ENCODE measurements at regions not wholly inside any gene's neighbourhood (a gene's known extent, or its start where the extent isn't known, plus 50 kb on each side); places are given as distances from the start of the nearest gene placed in this dataset.
"Not testable (repeated sequence)": the region's sequence is repeated elsewhere in the genome, so short reads cannot be mapped to it uniquely, and the experiment has no call there.

DNA sequence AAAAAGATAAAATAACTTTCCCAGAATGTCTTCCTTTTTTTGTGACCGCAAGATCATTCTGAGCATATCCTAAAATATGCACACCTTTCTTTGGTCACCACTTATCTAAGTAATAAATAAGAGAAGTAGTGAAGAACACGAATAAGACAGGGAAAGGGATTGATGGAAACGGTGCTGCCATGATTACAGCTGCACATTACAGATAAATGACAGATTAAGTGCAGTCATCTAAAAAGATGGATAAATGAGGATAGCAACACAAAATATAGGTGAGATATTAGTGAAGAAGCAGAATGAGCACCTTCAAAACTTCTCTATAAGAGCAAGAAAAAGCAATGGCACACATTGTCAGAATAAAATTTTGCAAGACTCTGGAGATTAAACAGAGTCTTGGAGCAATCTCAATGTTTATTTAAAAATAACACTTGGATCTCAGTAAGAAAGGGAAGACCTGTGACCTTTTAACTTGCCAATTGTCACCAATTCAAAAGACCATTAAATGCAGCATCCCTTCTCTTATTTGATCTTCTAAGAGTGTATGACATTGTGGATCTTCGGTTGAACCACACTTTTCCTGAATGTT lies 567.1 kb downstream of the KCNJ2 start:
- H3K9me3 ChIP-seq (ENCODE audit: control insufficient read depth in 2 of 2, low read length in 2 of 2) = no peaks in the 10 kb centered on the region
- Mint-ChIP-seq H3K36me3 (no peaks in the 10 kb centered on the region), H3K27me3 (no peaks in the 10 kb centered on the region), H3K4me3 (no peak overlapping the region), H3K4me1 (no peaks in the 10 kb centered on the region), H3K27ac (no peak overlapping the region), H3K9me3 (peaks cover 0 to 20% (median 7%) of the 10 kb centered on the region in 7 donors)
- H3K4me3 ChIP-seq (ENCODE audit: low read depth, low read length) = no peak overlapping the region
- DNase-seq = no peak
- ATAC-seq (ENCODE audit: low read depth in 2 of 2) = no peak
- no peaks in the 10 kb centered on the region for H3K27me3 ChIP-seq (ENCODE audit: control insufficient read depth, insufficient read depth, low read length)
- H3K4me1 ChIP-seq (ENCODE audit: control insufficient read depth, insufficient read depth, low read length, poor library complexity, severe bottlenecking) = no peaks in the 10 kb centered on the region
- no peak overlapping the region for H3K27ac ChIP-seq (ENCODE audit: insufficient read depth, low read length, poor library complexity, severe bottlenecking)
- no peaks in the 10 kb centered on the region for H3K36me3 ChIP-seq (ENCODE audit: control insufficient read depth, insufficient read depth, low read length)

DNA sequence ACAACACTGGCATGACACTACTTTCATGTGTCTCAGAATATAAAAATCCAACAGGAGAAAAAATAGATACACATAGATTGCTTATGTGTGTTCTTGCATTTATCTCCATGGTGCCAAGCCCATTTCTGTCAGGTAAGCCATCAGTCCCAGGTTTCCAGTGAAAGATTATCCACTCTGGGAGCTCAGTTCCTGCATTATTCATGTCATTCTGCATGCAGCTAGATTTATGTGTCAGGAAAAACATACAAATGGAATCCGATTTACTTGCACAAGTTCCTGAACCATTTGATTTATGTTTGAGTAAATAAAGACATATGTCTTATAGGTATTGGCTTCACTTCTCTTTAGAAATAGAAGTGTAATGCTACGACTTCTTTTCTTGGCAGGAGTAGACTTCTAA lies 569.7 kb downstream of the KCNJ2 start:
- H3K4me1 Mint-ChIP-seq = no peaks in the 10 kb centered on the region
- DNase-seq (no peak), ATAC-seq (ENCODE audit: low read depth in 2 of 2) (no peak)
- Histone ChIP-seq H3K4me3 (ENCODE audit: low read depth, low read length) (no peak overlapping the region), H3K9me3 (ENCODE audit: control insufficient read depth in 2 of 2, low read length in 2 of 2) (no peaks in the 10 kb centered on the region), H3K4me1 (ENCODE audit: control insufficient read depth, insufficient read depth, low read length, poor library complexity, severe bottlenecking) (no peaks in the 10 kb centered on the region), H3K36me3 (ENCODE audit: control insufficient read depth, insufficient read depth, low read length) (no peaks in the 10 kb centered on the region), H3K27me3 (ENCODE audit: control insufficient read depth, insufficient read depth, low read length) (no peaks in the 10 kb centered on the region), H3K27ac (ENCODE audit: insufficient read depth, low read length, poor library complexity, severe bottlenecking) (no peak overlapping the region)
- H3K27me3 Mint-ChIP-seq = no peaks in the 10 kb centered on the region
- no peak overlapping the region for H3K4me3 Mint-ChIP-seq
- H3K9me3 Mint-ChIP-seq = peaks cover 0 to 11% (median 4%) of the 10 kb centered on the region in 7 donors
- no peak overlapping the region for H3K27ac Mint-ChIP-seq
- no peaks in the 10 kb centered on the region for H3K36me3 Mint-ChIP-seq

DNA sequence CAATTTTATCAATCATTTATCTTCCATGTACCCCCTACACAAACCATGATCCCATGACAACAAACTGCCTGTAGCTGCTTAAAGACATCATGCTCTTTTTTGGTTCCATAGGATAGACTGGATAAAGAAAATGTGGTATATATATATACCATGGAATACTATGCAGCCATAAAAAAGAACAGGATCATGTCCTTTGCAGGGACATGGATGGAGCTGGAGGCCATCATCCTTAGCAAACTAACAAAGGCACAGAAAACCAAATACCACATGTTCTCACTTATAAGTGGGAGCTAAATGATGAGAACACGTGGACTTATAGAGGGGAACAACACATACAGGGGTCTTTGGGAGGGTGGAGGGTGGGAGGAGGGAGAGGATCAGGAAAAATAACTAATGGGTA lies 577.2 kb downstream of the KCNJ2 start:
- not testable (repeated sequence) for H3K36me3 ChIP-seq (ENCODE audit: control insufficient read depth, insufficient read depth, low read length); H3K9me3 ChIP-seq (ENCODE audit: control insufficient read depth in 2 of 2, low read length in 2 of 2); H3K4me1 Mint-ChIP-seq

GRCh38 chr17:70750983-70751382 lies 581.7 kb downstream of the KCNJ2 start:
- no peaks in the 10 kb centered on the region for H3K9me3 ChIP-seq (ENCODE audit: control insufficient read depth in 2 of 2, low read length in 2 of 2)

More for the DNA sequence above, 577.2 kb downstream of the KCNJ2 start:
- not testable (repeated sequence) for H3K36me3 Mint-ChIP-seq; H3K27me3 Mint-ChIP-seq; H3K27ac ChIP-seq (ENCODE audit: insufficient read depth, low read length, poor library complexity, severe bottlenecking); H3K4me3 ChIP-seq (ENCODE audit: low read depth, low read length); ATAC-seq (ENCODE audit: low read depth in 2 of 2); H3K27me3 ChIP-seq (ENCODE audit: control insufficient read depth, insufficient read depth, low read length); DNase-seq; H3K4me1 ChIP-seq (ENCODE audit: control insufficient read depth, insufficient read depth, low read length, poor library complexity, severe bottlenecking); H3K27ac Mint-ChIP-seq; H3K4me3 Mint-ChIP-seq
- H3K9me3 Mint-ChIP-seq = peaks cover 0 to 11% (median 3%) of the 10 kb centered on the region in 7 donors

DNA sequence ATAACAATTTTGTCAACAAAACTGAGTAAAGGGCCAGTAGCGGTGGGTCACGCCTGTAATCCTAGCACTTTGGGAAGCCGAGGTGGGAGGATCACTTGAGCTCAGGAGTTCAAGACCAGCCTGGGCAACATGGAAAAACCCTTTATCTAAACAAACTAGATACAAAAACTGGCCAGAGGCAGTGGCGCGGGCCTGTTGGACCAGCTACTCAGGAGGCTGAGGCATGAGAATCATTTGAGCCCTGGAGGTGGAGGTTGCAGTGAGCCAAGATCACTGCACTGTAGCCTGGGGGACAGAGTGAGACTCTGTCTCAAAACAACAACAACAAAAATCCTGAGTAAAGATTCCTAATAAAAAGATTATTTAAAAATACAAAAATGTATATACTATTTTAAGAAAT lies 583.1 kb downstream of the KCNJ2 start:
- H3K36me3 ChIP-seq (ENCODE audit: control insufficient read depth, insufficient read depth, low read length); DNase-seq; H3K27me3 Mint-ChIP-seq: not testable (repeated sequence)

More at GRCh38 chr17:70750983-70751382, 581.7 kb downstream of the KCNJ2 start:
- Mint-ChIP-seq H3K36me3 (no peaks in the 10 kb centered on the region), H3K4me3 (no peak overlapping the region), H3K27ac (no peak overlapping the region), H3K4me1 (no peaks in the 10 kb centered on the region), H3K9me3 (peaks cover 0 to 3% (median 2%) of the 10 kb centered on the region in 7 donors), H3K27me3 (no peaks in the 10 kb centered on the region)
- DNase-seq = no peak
- Histone ChIP-seq H3K36me3 (ENCODE audit: control insufficient read depth, insufficient read depth, low read length) (no peaks in the 10 kb centered on the region), H3K27ac (ENCODE audit: insufficient read depth, low read length, poor library complexity, severe bottlenecking) (no peak overlapping the region), H3K4me3 (ENCODE audit: low read depth, low read length) (no peak overlapping the region), H3K4me1 (ENCODE audit: control insufficient read depth, insufficient read depth, low read length, poor library complexity, severe bottlenecking) (no peaks in the 10 kb centered on the region), H3K27me3 (ENCODE audit: control insufficient read depth, insufficient read depth, low read length) (no peaks in the 10 kb centered on the region)
- no peak for ATAC-seq (ENCODE audit: low read depth in 2 of 2)

DNA sequence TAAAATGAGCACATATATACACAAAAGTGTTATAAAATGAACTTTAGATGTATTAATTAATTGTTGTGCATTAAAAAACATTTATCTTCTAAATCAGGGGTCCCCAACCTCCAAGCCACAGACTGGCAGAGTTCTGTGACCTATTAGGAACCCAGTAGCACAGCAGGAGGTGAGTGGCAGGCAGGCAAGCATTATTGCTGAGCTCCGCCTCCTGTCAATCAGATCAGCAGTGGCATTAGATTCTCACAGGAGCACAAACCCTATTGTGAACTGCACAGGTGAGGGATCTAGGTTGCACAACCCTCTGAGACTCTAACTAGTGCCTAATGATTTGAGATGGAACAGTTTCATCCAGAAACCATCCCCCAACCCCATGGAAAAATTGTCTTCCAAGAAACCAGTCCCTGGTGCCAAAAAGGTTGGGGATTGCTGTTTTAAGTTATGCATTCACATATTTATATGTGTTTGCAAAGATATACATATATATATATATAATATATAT lies 583.7 kb downstream of the KCNJ2 start:
- H3K9me3 Mint-ChIP-seq = peaks cover 0 to 2% (median 2%) of the 10 kb centered on the region in 7 donors
- ATAC-seq (ENCODE audit: low read depth in 2 of 2) = no peak
- Histone ChIP-seq H3K27ac (ENCODE audit: insufficient read depth, low read length, poor library complexity, severe bottlenecking) (no peak overlapping the region), H3K27me3 (ENCODE audit: control insufficient read depth, insufficient read depth, low read length) (no peaks in the 10 kb centered on the region), H3K36me3 (ENCODE audit: control insufficient read depth, insufficient read depth, low read length) (no peaks in the 10 kb centered on the region), H3K4me1 (ENCODE audit: control insufficient read depth, insufficient read depth, low read length, poor library complexity, severe bottlenecking) (no peaks in the 10 kb centered on the region), H3K9me3 (ENCODE audit: control insufficient read depth in 2 of 2, low read length in 2 of 2) (no peaks in the 10 kb centered on the region), H3K4me3 (ENCODE audit: low read depth, low read length) (no peak overlapping the region)
- H3K27ac Mint-ChIP-seq = no peak overlapping the region
- DNase-seq = no peak
- no peaks in the 10 kb centered on the region for H3K36me3 Mint-ChIP-seq
- no peaks in the 10 kb centered on the region for H3K27me3 Mint-ChIP-seq
- no peak overlapping the region for H3K4me3 Mint-ChIP-seq
- no peaks in the 10 kb centered on the region for H3K4me1 Mint-ChIP-seq

More for the DNA sequence above, 583.1 kb downstream of the KCNJ2 start:
- H3K9me3 ChIP-seq (ENCODE audit: control insufficient read depth in 2 of 2, low read length in 2 of 2); ATAC-seq (ENCODE audit: low read depth in 2 of 2); H3K4me3 ChIP-seq (ENCODE audit: low read depth, low read length); H3K4me1 ChIP-seq (ENCODE audit: control insufficient read depth, insufficient read depth, low read length, poor library complexity, severe bottlenecking); H3K27me3 ChIP-seq (ENCODE audit: control insufficient read depth, insufficient read depth, low read length); H3K4me3 Mint-ChIP-seq; H3K27ac Mint-ChIP-seq; H3K9me3 Mint-ChIP-seq; H3K4me1 Mint-ChIP-seq; H3K27ac ChIP-seq (ENCODE audit: insufficient read depth, low read length, poor library complexity, severe bottlenecking); H3K36me3 Mint-ChIP-seq: not testable (repeated sequence)

GRCh38 chr17:70763018-70763417 lies 593.7 kb downstream of the KCNJ2 start:
- ATAC-seq (ENCODE audit: low read depth in 2 of 2) (no peak), DNase-seq (no peak)
- no peak overlapping the region for H3K27ac ChIP-seq (ENCODE audit: insufficient read depth, low read length, poor library complexity, severe bottlenecking)
- Mint-ChIP-seq H3K4me1 (no peaks in the 10 kb centered on the region), H3K4me3 (no peak overlapping the region), H3K9me3 (peaks cover 0 to 4% (median 0%) of the 10 kb centered on the region in 7 donors), H3K27ac (no peak overlapping the region), H3K36me3 (no peaks in the 10 kb centered on the region), H3K27me3 (no peaks in the 10 kb centered on the region)
- H3K9me3 ChIP-seq (ENCODE audit: control insufficient read depth in 2 of 2, low read length in 2 of 2) = no peaks in the 10 kb centered on the region
- H3K4me3 ChIP-seq (ENCODE audit: low read depth, low read length) = no peak overlapping the region
- H3K27me3 ChIP-seq (ENCODE audit: control insufficient read depth, insufficient read depth, low read length) = no peaks in the 10 kb centered on the region
- H3K36me3 ChIP-seq (ENCODE audit: control insufficient read depth, insufficient read depth, low read length) = no peaks in the 10 kb centered on the region
- H3K4me1 ChIP-seq (ENCODE audit: control insufficient read depth, insufficient read depth, low read length, poor library complexity, severe bottlenecking) = no peaks in the 10 kb centered on the region

GRCh38 chr17:70767102-70767701 lies 597.9 kb downstream of the KCNJ2 start:
- H3K9me3 ChIP-seq (ENCODE audit: control insufficient read depth in 2 of 2, low read length in 2 of 2) = no peaks in the 10 kb centered on the region
- no peak for ATAC-seq (ENCODE audit: low read depth in 2 of 2)
- no peak overlapping the region for H3K4me3 ChIP-seq (ENCODE audit: low read depth, low read length)
- no peaks in the 10 kb centered on the region for H3K27me3 Mint-ChIP-seq
- no peak overlapping the region for H3K4me3 Mint-ChIP-seq
- H3K4me1 Mint-ChIP-seq = no peaks in the 10 kb centered on the region
- no peaks in the 10 kb centered on the region for H3K27me3 ChIP-seq (ENCODE audit: control insufficient read depth, insufficient read depth, low read length)
- H3K36me3 Mint-ChIP-seq = no peaks in the 10 kb centered on the region
- peaks cover 0 to 2% (median 0%) of the 10 kb centered on the region in 7 donors for H3K9me3 Mint-ChIP-seq
- H3K4me1 ChIP-seq (ENCODE audit: control insufficient read depth, insufficient read depth, low read length, poor library complexity, severe bottlenecking) = no peaks in the 10 kb centered on the region
- H3K27ac ChIP-seq (ENCODE audit: insufficient read depth, low read length, poor library complexity, severe bottlenecking) = no peak overlapping the region
- no peak for DNase-seq
- H3K36me3 ChIP-seq (ENCODE audit: control insufficient read depth, insufficient read depth, low read length) = no peaks in the 10 kb centered on the region
- H3K27ac Mint-ChIP-seq = no peak overlapping the region
